ENCODE measurements at regions not wholly inside any gene's neighbourhood (a gene's known extent, or its start where the extent isn't known, plus 50 kb on each side); places are given as distances from the start of the nearest gene placed in this dataset.
A peak's percentile ranks its signal among the peaks of the same experiment; 100 is the strongest.

- DNase-seq (ENCODE audit: low read depth in 1 of 2, low spot score in 1 of 2) = peak in 1 of 2 experiments; percentile 2
- Histone ChIP-seq H3K4me3 (replicated peaks; ENCODE audit: insufficient read depth, low read length) (no peak overlapping the region), H3K27me3 (ENCODE audit: insufficient read depth, poor library complexity, severe bottlenecking) (no peaks in the 10 kb centered on the region), H3K27ac (replicated peaks) (no peak overlapping the region)
- TF ChIP-seq SPI1 (IDR thresholded peaks at IDR 0.05; ENCODE audit: borderline replicate concordance, low read depth) = no peak
- TF ChIP-seq GABPA (IDR thresholded peaks at IDR 0.05; ENCODE audit: low read depth) = no peak
- no peak for TF ChIP-seq POLR2AphosphoS5 (IDR thresholded peaks at IDR 0.05; ENCODE audit: low read depth)
- no peak for TF ChIP-seq CTCF (IDR thresholded peaks at IDR 0.05; ENCODE audit: insufficient read depth, low read length)
- TF ChIP-seq REST (IDR thresholded peaks at IDR 0.05; ENCODE audit: insufficient replicate concordance, low read depth) = no peak
Measured at GRCh38 chr3:34361921-34362320, 563.5 kb downstream of the PDCD6IP start.

GRCh38 chr3:34362910-34363309 is 564.5 kb downstream of the PDCD6IP start:
- Histone ChIP-seq H3K27me3 (ENCODE audit: insufficient read depth, poor library complexity, severe bottlenecking) (no peaks in the 10 kb centered on the region), H3K27ac (replicated peaks) (no peak overlapping the region), H3K4me3 (replicated peaks; ENCODE audit: insufficient read depth, low read length) (no peak overlapping the region)
- TF ChIP-seq REST (IDR thresholded peaks at IDR 0.05; ENCODE audit: insufficient replicate concordance, low read depth) = no peak
- TF ChIP-seq GABPA (IDR thresholded peaks at IDR 0.05; ENCODE audit: low read depth) = no peak
- TF ChIP-seq SPI1 (IDR thresholded peaks at IDR 0.05; ENCODE audit: borderline replicate concordance, low read depth) = no peak
- TF ChIP-seq POLR2AphosphoS5 (IDR thresholded peaks at IDR 0.05; ENCODE audit: low read depth) = no peak
- no peak for TF ChIP-seq CTCF (IDR thresholded peaks at IDR 0.05; ENCODE audit: insufficient read depth, low read length)
- DNase-seq (ENCODE audit: low read depth in 1 of 2, low spot score in 1 of 2) = no peak

- H3K27me3 ChIP-seq (ENCODE audit: insufficient read depth, poor library complexity, severe bottlenecking) = no peaks in the 10 kb centered on the region
- H3K4me3 ChIP-seq (replicated peaks; ENCODE audit: insufficient read depth, low read length) = no peak overlapping the region
- no peak for DNase-seq (ENCODE audit: low read depth in 1 of 2, low spot score in 1 of 2)
- TF ChIP-seq POLR2AphosphoS5 (IDR thresholded peaks at IDR 0.05; ENCODE audit: low read depth) (no peak), REST (IDR thresholded peaks at IDR 0.05; ENCODE audit: insufficient replicate concordance, low read depth) (no peak), CTCF (IDR thresholded peaks at IDR 0.05; ENCODE audit: insufficient read depth, low read length) (no peak), GABPA (IDR thresholded peaks at IDR 0.05; ENCODE audit: low read depth) (no peak), SPI1 (IDR thresholded peaks at IDR 0.05; ENCODE audit: borderline replicate concordance, low read depth) (no peak)
- H3K27ac ChIP-seq (replicated peaks) = no peak overlapping the region
Measured at GRCh38 chr3:34363881-34364280, 565.5 kb downstream of the PDCD6IP start.

All from HL-60 (cell line).